Loucy (cell line): ENCODE measurements at regions not wholly inside any gene's neighbourhood (a gene's known extent, or its start where the extent isn't known, plus 50 kb on each side); places are given as distances from the start of the nearest gene placed in this dataset.

ENCODE experiments used
- H2AFZ ChIP-seq: fragments of 200-600 bp; sonication (generic); 2 replicates; pipeline ENCODE4 v1.6.0; 2016; ENCODE audit warnings: antibody characterized with exemption, mild to moderate bottlenecking, low read length, moderate library complexity
- H3F3A ChIP-seq: fragments of 200-600 bp; 2 replicates; pipeline ENCODE4 v1.6.0; 2016; ENCODE audit warnings: antibody characterized with exemption, low read depth, mild to moderate bottlenecking
- H3K27me3 ChIP-seq: fragments of 200-600 bp; sonication (generic); 2 replicates; pipeline ENCODE4 v1.6.1; 2014; ENCODE audit warnings: low read length, mild to moderate bottlenecking; ENCODE audit not compliant: insufficient read depth, poor library complexity, severe bottlenecking
- H3K36me3 ChIP-seq: fragments of 200-600 bp; sonication (generic); 2 replicates; pipeline ENCODE4 v1.6.1; 2016; ENCODE audit warnings: low read length; ENCODE audit not compliant: insufficient read depth
- H3K4me1 ChIP-seq: fragments of 200-600 bp; sonication (generic); 2 replicates; pipeline ENCODE4 v1.5.1; 2014; ENCODE audit warnings: low read length, mild to moderate bottlenecking; ENCODE audit not compliant: insufficient read depth, poor library complexity, severe bottlenecking
- H3K4me2 ChIP-seq: fragments of 200-600 bp; sonication (generic); 2 replicates; pipeline ENCODE4 v1.6.0; 2014; ENCODE audit warnings: antibody characterized with exemption, low read length, low read depth, mild to moderate bottlenecking; ENCODE audit not compliant: poor library complexity, severe bottlenecking
- H3K4me3 ChIP-seq: fragments of 200-600 bp; sonication (generic); 2 replicates; pipeline ENCODE4 v1.5.1; 2014; ENCODE audit warnings: low read length, mild to moderate bottlenecking, mixed read lengths; ENCODE audit not compliant: poor library complexity, severe bottlenecking
- H3K79me2 ChIP-seq: fragments of 200-600 bp; sonication (generic); 2 replicates; pipeline ENCODE4 v1.6.1; 2014; ENCODE audit warnings: low read length; ENCODE audit not compliant: insufficient read depth
- H3K9ac ChIP-seq: fragments of 200-600 bp; sonication (generic); 2 replicates; pipeline ENCODE4 v1.6.0; 2014; ENCODE audit warnings: mild to moderate bottlenecking, low read depth, low read length, moderate library complexity; ENCODE audit not compliant: poor library complexity, severe bottlenecking
- H3K9me2 ChIP-seq: fragments of 200-600 bp; sonication (generic); replicated peaks from 2 replicates; pipeline ENCODE4 v1.6.1; 2016; ENCODE audit warnings: low read depth, low read length, mixed read lengths
- H3K9me3 ChIP-seq: fragments of 200-600 bp; sonication (generic); 2 replicates; pipeline ENCODE4 v1.6.1; 2014; ENCODE audit warnings: mild to moderate bottlenecking, antibody characterized with exemption, low read length, low read depth; ENCODE audit not compliant: insufficient read depth
- H4K20me1 ChIP-seq: fragments of 200-600 bp; sonication (generic); 2 replicates; pipeline ENCODE4 v1.6.0; 2014; ENCODE audit warnings: antibody characterized with exemption, low read length, mild to moderate bottlenecking; ENCODE audit not compliant: insufficient read depth, poor library complexity, severe bottlenecking
- CTCF ChIP-seq: fragments of 200-600 bp; sonication (generic); conservative IDR thresholded peaks from 2 replicates; pipeline ENCODE4 v1.5.1; 2014; ENCODE audit warnings: mild to moderate bottlenecking, antibody characterized with exemption, low read length
- EZH2phosphoT487 ChIP-seq: fragments of 200-600 bp; IDR thresholded peaks from 2 replicates; pipeline ENCODE4 v1.6.1; 2018; ENCODE audit warnings: antibody characterized with exemption, mild to moderate bottlenecking, moderate library complexity, borderline replicate concordance

GRCh38 chr1:170306948-170307347, 161.2 kb downstream of the NTMT2 start:
- Histone ChIP-seq H3K4me2 (no peak overlapping the region), H3K9ac (no peak overlapping the region), H3F3A (no peaks in the 10 kb centered on the region), H3K27me3 (no peaks in the 10 kb centered on the region), H3K4me1 (no peaks in the 10 kb centered on the region), H2AFZ (no peak overlapping the region), H3K36me3 (no peaks in the 10 kb centered on the region), H4K20me1 (no peaks in the 10 kb centered on the region), H3K79me2 (no peaks in the 10 kb centered on the region), H3K4me3 (no peak overlapping the region), H3K9me2 (no peaks in the 10 kb centered on the region), H3K9me3 (no peaks in the 10 kb centered on the region)
- no peak for TF ChIP-seq EZH2phosphoT487
- TF ChIP-seq CTCF: no peak

GRCh38 chr1:170307426-170307825, 161.7 kb downstream of the NTMT2 start:
- no peak overlapping the region for H3K9ac ChIP-seq
- no peak for TF ChIP-seq EZH2phosphoT487
- TF ChIP-seq CTCF: no peak

GRCh38 chr1:170309389-170310013, 163.7 kb downstream of the NTMT2 start:
- TF ChIP-seq EZH2phosphoT487: no peak
- no peak for TF ChIP-seq CTCF
- Histone ChIP-seq H3K9me2 (no peaks in the 10 kb centered on the region), H3K4me3 (no peak overlapping the region), H3K4me1 (no peaks in the 10 kb centered on the region), H3K36me3 (no peaks in the 10 kb centered on the region), H3K27me3 (no peaks in the 10 kb centered on the region), H3K9ac (no peak overlapping the region), H3K4me2 (no peak overlapping the region), H2AFZ (no peak overlapping the region), H3F3A (no peaks in the 10 kb centered on the region), H3K9me3 (no peaks in the 10 kb centered on the region), H3K79me2 (no peaks in the 10 kb centered on the region), H4K20me1 (no peaks in the 10 kb centered on the region)

More at GRCh38 chr1:170307426-170307825, 161.7 kb downstream of the NTMT2 start:
- no peaks in the 10 kb centered on the region for H3K4me1 ChIP-seq
- H3K9me2 ChIP-seq: no peaks in the 10 kb centered on the region
- no peaks in the 10 kb centered on the region for H3K9me3 ChIP-seq
- H3K79me2 ChIP-seq: no peaks in the 10 kb centered on the region
- H3K4me3 ChIP-seq: no peak overlapping the region
- H3F3A ChIP-seq: no peaks in the 10 kb centered on the region
- no peak overlapping the region for H3K4me2 ChIP-seq
- no peak overlapping the region for H2AFZ ChIP-seq
- H3K36me3 ChIP-seq: no peaks in the 10 kb centered on the region
- H4K20me1 ChIP-seq: no peaks in the 10 kb centered on the region
- H3K27me3 ChIP-seq: no peaks in the 10 kb centered on the region
